Fibroblast of lung (primary cell): ENCODE measurements at regions not wholly inside any gene's neighbourhood (a gene's known extent, or its start where the extent isn't known, plus 50 kb on each side); places are given as distances from the start of the nearest gene placed in this dataset.

ENCODE experiments used
- DNase-seq, 2 donors: peaks; one replicate each; pipeline versions ENCODE4 v3.0.0 to v3.0.0-alpha.2; 2010; ENCODE audit warnings: low read depth in 2 of 2
- H2AFZ ChIP-seq: 2 replicates; pipeline ENCODE4 v1.5.1; 2012; ENCODE audit warnings: low read length, control low read depth, inconsistent platforms
- H3K27ac ChIP-seq: 2 replicates; pipeline ENCODE4 v1.5.1; 2011; ENCODE audit warnings: low read length, control low read depth; ENCODE audit not compliant: insufficient read depth
- H3K27me3 ChIP-seq: 2 replicates; pipeline ENCODE4 v1.5.1; 2011; ENCODE audit warnings: mild to moderate bottlenecking, low read length; ENCODE audit not compliant: control insufficient read depth, insufficient read depth
- H3K36me3 ChIP-seq: 2 replicates; pipeline ENCODE4 v1.5.1; 2011; ENCODE audit warnings: low read length; ENCODE audit not compliant: control insufficient read depth, insufficient read depth
- H3K4me1 ChIP-seq: 2 replicates; pipeline ENCODE4 v1.5.1; 2011; ENCODE audit warnings: low read length; ENCODE audit not compliant: control insufficient read depth, insufficient read depth; ENCODE audit errors: extremely low read depth
- H3K4me2 ChIP-seq: 2 replicates; pipeline ENCODE4 v1.5.1; 2011; ENCODE audit warnings: low read length, control low read depth; ENCODE audit not compliant: insufficient read depth; ENCODE audit errors: extremely low read depth
- H3K4me3 ChIP-seq, 4 experiments: fragments of 200-600 bp in 1 of 4; sonication (generic) in 1 of 4; replicated peaks in 1 of 4; 2 replicates each; pipeline ENCODE4 v1.5.1; 2011 to 2016; ENCODE audit warnings: low read length in 4 of 4, low read depth in 3 of 4, mild to moderate bottlenecking in 3 of 4, control low read depth in 2 of 4, inconsistent platforms in 1 of 4, mixed read lengths in 1 of 4; ENCODE audit not compliant: insufficient read depth in 1 of 4; ENCODE audit errors: control extremely low read depth in 1 of 4
- H3K79me2 ChIP-seq: 2 replicates; pipeline ENCODE4 v1.5.1; 2012; ENCODE audit warnings: mild to moderate bottlenecking, low read length, inconsistent platforms; ENCODE audit not compliant: control insufficient read depth, insufficient read depth
- H3K9ac ChIP-seq: 2 replicates; pipeline ENCODE4 v1.5.1; 2011; ENCODE audit warnings: mild to moderate bottlenecking, low read length, control low read depth; ENCODE audit not compliant: insufficient read depth
- H3K9me3 ChIP-seq: 2 replicates; pipeline ENCODE4 v1.5.1; 2012; ENCODE audit warnings: low read depth, low read length; ENCODE audit not compliant: control insufficient read depth, insufficient read depth
- H4K20me1 ChIP-seq: 2 replicates; pipeline ENCODE4 v1.5.1; 2011; ENCODE audit warnings: low read length; ENCODE audit not compliant: control insufficient read depth, insufficient read depth; ENCODE audit errors: extremely low read depth
- EZH2 ChIP-seq: IDR thresholded peaks from 2 replicates; pipeline ENCODE4 v1.5.1; 2012; ENCODE audit warnings: low read length, control low read depth, mild to moderate bottlenecking; ENCODE audit errors: missing control alignments
- TF ChIP-seq, protein P1 (sequence below), 2 donors: IDR thresholded peaks in 1 of 2; conservative IDR thresholded peaks in 1 of 2; 1 replicate in 1 of 2; 2 replicates in 1 of 2; pipeline ENCODE4 v1.5.1; 2011 to 2012; ENCODE audit warnings: low read length in 2 of 2, control low read depth in 1 of 2, inconsistent platforms in 1 of 2, low read depth in 1 of 2, mild to moderate bottlenecking in 1 of 2

DNA sequence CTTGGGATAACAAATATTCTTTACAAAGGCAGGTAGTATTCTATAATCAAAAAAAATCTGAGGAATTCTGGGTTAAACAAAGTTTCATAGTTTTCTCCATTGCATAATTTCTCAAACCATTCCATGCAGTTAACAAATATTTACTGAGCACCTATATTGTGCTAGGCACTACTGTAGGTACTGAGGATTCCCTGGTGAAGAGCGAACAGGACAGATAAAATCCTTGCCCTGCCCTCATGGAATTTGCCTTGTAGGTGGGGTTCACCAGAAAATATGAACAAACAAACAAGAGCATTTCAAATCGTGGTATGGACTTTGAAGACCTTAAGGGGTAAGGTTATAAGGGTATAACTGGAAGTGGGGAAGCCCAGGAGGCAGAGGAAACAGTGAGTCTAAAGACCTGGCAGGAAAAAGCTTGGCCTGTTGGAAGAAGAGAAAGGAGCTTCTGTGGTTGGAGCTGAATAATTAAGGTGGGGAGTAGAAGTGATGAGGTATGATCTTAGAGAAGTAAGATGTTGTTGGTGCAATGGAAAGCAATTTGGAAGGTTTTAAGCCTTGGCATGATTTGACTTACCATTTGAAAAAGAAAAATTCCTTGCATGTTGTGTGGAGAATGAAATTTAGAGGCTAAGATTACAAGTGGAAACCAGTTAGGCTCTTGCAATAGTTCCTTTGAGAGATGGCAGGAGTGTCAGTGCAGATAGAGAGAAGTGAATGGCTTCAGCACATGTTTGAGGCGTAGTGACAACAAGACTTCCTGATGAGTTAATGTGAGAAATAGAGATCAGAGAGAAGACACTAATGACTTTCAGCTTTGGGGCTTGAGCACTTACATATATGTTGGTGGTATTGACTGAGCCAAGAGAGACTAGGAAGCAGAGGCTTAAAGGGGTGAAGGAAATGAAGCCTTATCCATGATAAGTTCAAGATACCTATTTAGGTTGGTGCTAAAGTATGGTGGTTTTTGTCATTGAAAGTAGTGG lies 55.7 kb upstream of the PICALM start:
- H4K20me1 ChIP-seq: no peaks in the 10 kb centered on the region
- H3K4me1 ChIP-seq: no peaks in the 10 kb centered on the region
- no peak overlapping the region for H3K4me3 ChIP-seq
- no peaks in the 10 kb centered on the region for H3K27me3 ChIP-seq
- no peaks in the 10 kb centered on the region for H3K9me3 ChIP-seq
- no peak overlapping the region for H3K9ac ChIP-seq
- TF ChIP-seq EZH2: no peak
- TF ChIP-seq, protein P1, sequence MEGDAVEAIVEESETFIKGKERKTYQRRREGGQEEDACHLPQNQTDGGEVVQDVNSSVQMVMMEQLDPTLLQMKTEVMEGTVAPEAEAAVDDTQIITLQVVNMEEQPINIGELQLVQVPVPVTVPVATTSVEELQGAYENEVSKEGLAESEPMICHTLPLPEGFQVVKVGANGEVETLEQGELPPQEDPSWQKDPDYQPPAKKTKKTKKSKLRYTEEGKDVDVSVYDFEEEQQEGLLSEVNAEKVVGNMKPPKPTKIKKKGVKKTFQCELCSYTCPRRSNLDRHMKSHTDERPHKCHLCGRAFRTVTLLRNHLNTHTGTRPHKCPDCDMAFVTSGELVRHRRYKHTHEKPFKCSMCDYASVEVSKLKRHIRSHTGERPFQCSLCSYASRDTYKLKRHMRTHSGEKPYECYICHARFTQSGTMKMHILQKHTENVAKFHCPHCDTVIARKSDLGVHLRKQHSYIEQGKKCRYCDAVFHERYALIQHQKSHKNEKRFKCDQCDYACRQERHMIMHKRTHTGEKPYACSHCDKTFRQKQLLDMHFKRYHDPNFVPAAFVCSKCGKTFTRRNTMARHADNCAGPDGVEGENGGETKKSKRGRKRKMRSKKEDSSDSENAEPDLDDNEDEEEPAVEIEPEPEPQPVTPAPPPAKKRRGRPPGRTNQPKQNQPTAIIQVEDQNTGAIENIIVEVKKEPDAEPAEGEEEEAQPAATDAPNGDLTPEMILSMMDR (conservative IDR thresholded peaks at IDR 0.05 in 1 of 2, IDR thresholded peaks at IDR 0.05 in 1 of 2; ENCODE audit: low read depth in 1 of 2, low read length in 2 of 2): no peak
- H3K4me2 ChIP-seq: no peak overlapping the region
- H2AFZ ChIP-seq: no peak overlapping the region
- no peak for DNase-seq
- H3K36me3 ChIP-seq: no peaks in the 10 kb centered on the region
- H3K79me2 ChIP-seq: no peaks in the 10 kb centered on the region
- no peak overlapping the region for H3K27ac ChIP-seq

DNA sequence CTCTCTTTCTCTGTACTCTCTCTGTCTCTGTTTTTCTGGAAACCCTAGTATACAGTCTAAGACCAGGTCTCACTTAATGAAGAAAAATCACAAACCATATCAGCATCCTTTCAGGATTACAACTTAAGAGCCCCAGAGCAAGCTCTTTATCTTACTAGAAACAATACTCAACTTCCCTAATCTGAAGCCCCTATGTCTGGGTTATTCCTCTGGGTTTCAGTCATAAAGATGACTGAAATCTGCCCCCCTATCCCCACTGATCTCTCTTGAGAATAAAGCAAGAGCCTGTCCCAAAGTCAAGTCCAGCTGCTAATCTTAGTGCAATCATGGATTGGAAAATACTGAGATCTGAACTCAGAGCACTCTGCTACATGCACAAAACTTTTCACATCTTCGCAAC lies 53.9 kb upstream of the PICALM start:
- no peaks in the 10 kb centered on the region for H3K27me3 ChIP-seq
- H3K79me2 ChIP-seq: no peaks in the 10 kb centered on the region
- H3K4me3 ChIP-seq: no peak overlapping the region
- H2AFZ ChIP-seq: no peak overlapping the region
- H4K20me1 ChIP-seq: no peaks in the 10 kb centered on the region
- H3K36me3 ChIP-seq: no peaks in the 10 kb centered on the region
- no peak for TF ChIP-seq EZH2
- TF ChIP-seq, protein P1 (conservative IDR thresholded peaks at IDR 0.05 in 1 of 2, IDR thresholded peaks at IDR 0.05 in 1 of 2; ENCODE audit: low read depth in 1 of 2, low read length in 2 of 2): no peak
- no peak overlapping the region for H3K27ac ChIP-seq
- H3K4me1 ChIP-seq: no peaks in the 10 kb centered on the region
- H3K4me2 ChIP-seq: no peak overlapping the region
- H3K9me3 ChIP-seq: no peaks in the 10 kb centered on the region
- no peak for DNase-seq
- H3K9ac ChIP-seq: no peak overlapping the region

DNA sequence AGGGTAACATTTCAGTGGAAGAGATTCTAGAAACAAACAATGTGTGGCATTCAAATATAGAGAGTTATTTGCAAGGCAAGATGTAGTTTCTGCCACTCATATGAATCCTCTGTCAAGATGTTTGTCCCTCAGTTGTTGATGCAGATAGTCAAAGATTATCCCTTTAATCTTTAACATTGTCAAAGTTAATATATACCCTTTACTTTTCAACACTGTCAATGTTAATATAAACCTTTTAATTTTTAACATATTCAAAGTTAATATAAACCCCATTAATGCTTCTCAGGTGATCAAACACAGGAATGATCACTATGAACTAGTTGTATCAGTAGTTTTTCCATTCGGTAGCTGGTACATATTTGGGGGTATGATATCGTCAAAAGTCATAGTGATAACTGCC lies 51.9 kb upstream of the PICALM start:
- Histone ChIP-seq H3K36me3 (no peaks in the 10 kb centered on the region), H3K79me2 (no peaks in the 10 kb centered on the region), H3K9me3 (no peaks in the 10 kb centered on the region), H3K27ac (no peak overlapping the region), H3K4me3 (no peak overlapping the region), H4K20me1 (no peaks in the 10 kb centered on the region), H3K4me1 (no peaks in the 10 kb centered on the region), H3K27me3 (no peaks in the 10 kb centered on the region), H2AFZ (no peak overlapping the region), H3K9ac (no peak overlapping the region), H3K4me2 (no peak overlapping the region)
- no peak for DNase-seq
- TF ChIP-seq, protein P1 (conservative IDR thresholded peaks at IDR 0.05 in 1 of 2, IDR thresholded peaks at IDR 0.05 in 1 of 2; ENCODE audit: low read depth in 1 of 2, low read length in 2 of 2): no peak
